ENCODE measurements at regions not wholly inside any gene's neighbourhood (a gene's known extent, or its start where the extent isn't known, plus 50 kb on each side); places are given as distances from the start of the nearest gene placed in this dataset.

- Histone ChIP-seq H3K36me3 (no peaks in the 10 kb centered on the region), H3K9me3 (peaks cover 0 to 7% of the 10 kb centered on the region in 2 donors), H3K4me3 (no peak overlapping the region), H3K4me1 (no peaks in the 10 kb centered on the region), H3K27ac (no peak overlapping the region), H3K27me3 (no peaks in the 10 kb centered on the region)
- TF ChIP-seq CTCF (IDR thresholded peaks at IDR 0.05) = no peak
- no peak for DNase-seq (ENCODE audit: low spot score in 2 of 2)
- intact Hi-C loops (cut with DNase I) = no loop called here
These were observed 505.4 kb upstream of the FZD8 start for GRCh38 chr10:36147529-36147928.

- no peak for TF ChIP-seq CTCF (IDR thresholded peaks at IDR 0.05)
- Histone ChIP-seq H3K4me1 (peaks cover 0 to 5% of the 10 kb centered on the region in 2 donors), H3K27me3 (no peaks in the 10 kb centered on the region), H3K4me3 (no peak overlapping the region), H3K27ac (no peak overlapping the region), H3K36me3 (no peaks in the 10 kb centered on the region), H3K9me3 (peaks cover 0 to 7% of the 10 kb centered on the region in 2 donors)
- intact Hi-C loops (cut with DNase I) = no loop called here
- DNase-seq (ENCODE audit: low spot score in 2 of 2) = no peak
These were observed 499.9 kb upstream of the FZD8 start for GRCh38 chr10:36141856-36142560.

- Histone ChIP-seq H3K27ac (no peak overlapping the region), H3K4me1 (no peaks in the 10 kb centered on the region), H3K4me3 (no peak overlapping the region), H3K36me3 (no peaks in the 10 kb centered on the region), H3K9me3 (no peaks in the 10 kb centered on the region), H3K27me3 (no peaks in the 10 kb centered on the region)
- intact Hi-C loops (cut with DNase I) = no loop called here
- TF ChIP-seq CTCF (IDR thresholded peaks at IDR 0.05) = no peak
- DNase-seq (ENCODE audit: low spot score in 2 of 2) = no peak
These were observed 487.0 kb upstream of the FZD8 start for GRCh38 chr10:36129051-36129450.

- Histone ChIP-seq H3K4me1 (no peaks in the 10 kb centered on the region), H3K9me3 (no peaks in the 10 kb centered on the region), H3K27me3 (no peaks in the 10 kb centered on the region), H3K4me3 (no peak overlapping the region), H3K27ac (no peak overlapping the region), H3K36me3 (no peaks in the 10 kb centered on the region)
- intact Hi-C loops (cut with DNase I) = no loop called here
- DNase-seq (ENCODE audit: low spot score in 2 of 2) = no peak
- TF ChIP-seq CTCF (IDR thresholded peaks at IDR 0.05) = no peak
These were observed 484.0 kb upstream of the FZD8 start for GRCh38 chr10:36126076-36126475.

- H3K27me3 ChIP-seq = no peaks in the 10 kb centered on the region
- DNase-seq (ENCODE audit: low spot score in 2 of 2) = no peak
- no peak for TF ChIP-seq CTCF (IDR thresholded peaks at IDR 0.05)
- H3K27ac ChIP-seq = peak overlapping the region in 1 of 2 donors; percentile 25
- no peaks in the 10 kb centered on the region for H3K36me3 ChIP-seq
- no peak overlapping the region for H3K4me3 ChIP-seq
- peaks cover 0 to 34% of the 10 kb centered on the region in 2 donors for H3K4me1 ChIP-seq
- no peaks in the 10 kb centered on the region for H3K9me3 ChIP-seq
- intact Hi-C loops (cut with DNase I) = loop anchor here (5.0 kb wide), 1 partner anchor 477 kb away; the partner anchor contains the start of gene FZD8
These were observed 477.4 kb upstream of the FZD8 start for GRCh38 chr10:36119455-36119854.

Data from ascending aorta (tissue), 2 donors.